A549 (cell line): ENCODE measurements at regions not wholly inside any gene's neighbourhood (a gene's known extent, or its start where the extent isn't known, plus 50 kb on each side); places are given as distances from the start of the nearest gene placed in this dataset.

Experiments used
- CHD2 ChIP-seq: fragments of 150-350 bp; IDR thresholded peaks from 2 replicates; pipeline ENCODE4 v1.6.1; 2014; ENCODE audit warnings: low read length; ENCODE audit not compliant: partially characterized antibody
- EP300 ChIP-seq, 2 experiments: fragments of >200 bp; sonication (Bioruptor Twin); formaldehyde crosslinking; IDR thresholded peaks; 2 replicates in 1 of 2; 3 replicates in 1 of 2; pipeline ENCODE4 v1.6.1; 2016 to 2017
- HDAC2 ChIP-seq: fragments of 200-600 bp; sonication (generic); IDR thresholded peaks from 2 replicates; pipeline ENCODE4 v1.6.1; 2016
- JUN ChIP-seq, 2 experiments: fragments of >200 bp; sonication (Bioruptor Twin); formaldehyde crosslinking; IDR thresholded peaks; 2 replicates in 1 of 2; 3 replicates in 1 of 2; pipeline ENCODE4 v1.6.1; 2016 to 2017
- MAX ChIP-seq: IDR thresholded peaks from 2 replicates; pipeline ENCODE4 v1.6.1; 2012
- MAZ ChIP-seq: fragments of 150-350 bp; IDR thresholded peaks from 2 replicates; pipeline ENCODE4 v1.6.1; 2014; ENCODE audit warnings: antibody characterized with exemption, low read depth, low read length, borderline replicate concordance
- NFE2L2 ChIP-seq: fragments of 150-350 bp; conservative IDR thresholded peaks from 2 replicates; pipeline ENCODE4 v1.6.1; 2014; ENCODE audit warnings: low read length
- NR3C1 ChIP-seq: fragments of >200 bp; sonication (Bioruptor Twin); formaldehyde crosslinking; IDR thresholded peaks from 3 replicates; pipeline ENCODE4 v1.6.1; 2017
- POLR2A ChIP-seq: IDR thresholded peaks from 2 replicates; pipeline ENCODE4 v1.6.1; 2012; ENCODE audit warnings: mild to moderate bottlenecking, low read length
- ZFP36 ChIP-seq: fragments of 450-650 bp; IDR thresholded peaks from 2 replicates; pipeline ENCODE4 v1.6.1; 2014; ENCODE audit warnings: borderline replicate concordance; ENCODE audit not compliant: partially characterized antibody
- TF ChIP-seq, protein P1 (sequence below): fragments of >200 bp; sonication (Bioruptor Twin); formaldehyde crosslinking; IDR thresholded peaks from 3 replicates; pipeline ENCODE4 v1.5.1; 2016

DNA sequence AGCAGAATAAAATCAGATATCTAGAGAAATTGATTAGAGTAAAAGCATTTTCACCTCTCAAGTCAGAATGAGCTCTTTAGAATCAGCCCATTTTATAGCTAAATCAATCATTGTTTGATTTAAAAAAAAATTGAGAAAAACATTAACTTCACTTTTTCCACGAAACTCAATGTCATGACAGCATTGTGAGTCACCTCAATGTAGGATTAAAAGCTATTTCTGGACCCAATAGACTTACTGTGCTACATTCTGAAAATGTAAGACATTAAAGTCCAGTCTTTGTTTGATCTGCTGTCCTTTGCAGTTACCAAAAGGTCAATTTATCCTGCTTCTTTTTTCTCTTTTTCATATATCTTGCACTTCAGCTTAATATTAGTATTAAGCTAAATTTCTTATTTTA lies 519.4 kb upstream of the ZNF337 start:
- TF ChIP-seq NR3C1 (no peak), MAZ (no peak), EP300 (IDR thresholded peaks at IDR 0.05) (no peak), CHD2 (no peak), HDAC2 (no peak), MAX (no peak), NFE2L2 (no peak), JUN (IDR thresholded peaks at IDR 0.05) (no peak), POLR2A (no peak), ZFP36 (no peak)
- TF ChIP-seq, protein P1, sequence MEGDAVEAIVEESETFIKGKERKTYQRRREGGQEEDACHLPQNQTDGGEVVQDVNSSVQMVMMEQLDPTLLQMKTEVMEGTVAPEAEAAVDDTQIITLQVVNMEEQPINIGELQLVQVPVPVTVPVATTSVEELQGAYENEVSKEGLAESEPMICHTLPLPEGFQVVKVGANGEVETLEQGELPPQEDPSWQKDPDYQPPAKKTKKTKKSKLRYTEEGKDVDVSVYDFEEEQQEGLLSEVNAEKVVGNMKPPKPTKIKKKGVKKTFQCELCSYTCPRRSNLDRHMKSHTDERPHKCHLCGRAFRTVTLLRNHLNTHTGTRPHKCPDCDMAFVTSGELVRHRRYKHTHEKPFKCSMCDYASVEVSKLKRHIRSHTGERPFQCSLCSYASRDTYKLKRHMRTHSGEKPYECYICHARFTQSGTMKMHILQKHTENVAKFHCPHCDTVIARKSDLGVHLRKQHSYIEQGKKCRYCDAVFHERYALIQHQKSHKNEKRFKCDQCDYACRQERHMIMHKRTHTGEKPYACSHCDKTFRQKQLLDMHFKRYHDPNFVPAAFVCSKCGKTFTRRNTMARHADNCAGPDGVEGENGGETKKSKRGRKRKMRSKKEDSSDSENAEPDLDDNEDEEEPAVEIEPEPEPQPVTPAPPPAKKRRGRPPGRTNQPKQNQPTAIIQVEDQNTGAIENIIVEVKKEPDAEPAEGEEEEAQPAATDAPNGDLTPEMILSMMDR: no peak
